Left renal cortex interstitium (tissue), 4 donors: ENCODE measurements at regions not wholly inside any gene's neighbourhood (a gene's known extent, or its start where the extent isn't known, plus 50 kb on each side); places are given as distances from the start of the nearest gene placed in this dataset.

Source experiments
- DNase-seq, 4 donors: peaks; one replicate each; pipeline ENCODE4 v3.0.0-alpha.2; 2013; ENCODE audit warnings: low read depth in 4 of 4, low spot score in 2 of 4, missing footprints in 1 of 4

- no peak for DNase-seq
Observed at GRCh38 chr1:114342376-114342775, 168.6 kb downstream of the TRIM33 start.

GRCh38 chr1:114341856-114342255, 169.1 kb downstream of the TRIM33 start:
- DNase-seq, result no peak

- no peak for DNase-seq
Observed at GRCh38 chr1:114341299-114341698, 169.7 kb downstream of the TRIM33 start.

- DNase-seq, result no peak
Observed at GRCh38 chr1:114340892-114341291, 170.1 kb downstream of the TRIM33 start.

GRCh38 chr1:114339379-114339778, 171.6 kb downstream of the TRIM33 start:
- no peak for DNase-seq

GRCh38 chr1:114338191-114338890, 172.7 kb downstream of the TRIM33 start:
- no peak for DNase-seq

GRCh38 chr1:114337417-114337816, 173.6 kb downstream of the TRIM33 start:
- DNase-seq, result no peak

- DNase-seq, result no peak
Observed at GRCh38 chr1:114336360-114336759, 174.6 kb downstream of the TRIM33 start.

GRCh38 chr1:114335273-114335672, 175.7 kb downstream of the TRIM33 start:
- DNase-seq, result no peak

- DNase-seq, result no peak
Observed at GRCh38 chr1:114334297-114334696, 176.7 kb downstream of the TRIM33 start.

- DNase-seq, result no peak
Observed at GRCh38 chr1:114333690-114334089, 177.3 kb downstream of the TRIM33 start.

- DNase-seq, result no peak
Observed at GRCh38 chr1:114331936-114332335, 178.3 kb upstream of the SYT6 start.

- DNase-seq, result no peak
Observed at GRCh38 chr1:114330451-114330983, 176.8 kb upstream of the SYT6 start.

GRCh38 chr1:114328361-114328904, 174.8 kb upstream of the SYT6 start:
- no peak for DNase-seq

GRCh38 chr1:114324662-114324965, 170.9 kb upstream of the SYT6 start:
- no peak for DNase-seq

GRCh38 chr1:114323959-114324661, 170.4 kb upstream of the SYT6 start:
- peak in 1 of 4 donors; percentile 50 for DNase-seq

GRCh38 chr1:114322734-114323133, 169.1 kb upstream of the SYT6 start:
- no peak for DNase-seq

- no peak for DNase-seq
Observed at GRCh38 chr1:114322207-114322606, 168.5 kb upstream of the SYT6 start.

- no peak for DNase-seq
Observed at GRCh38 chr1:114320586-114320985, 166.9 kb upstream of the SYT6 start.

GRCh38 chr1:114319418-114319817, 165.7 kb upstream of the SYT6 start:
- DNase-seq, result no peak

- DNase-seq, result no peak
Observed at GRCh38 chr1:114318961-114319360, 165.3 kb upstream of the SYT6 start.

GRCh38 chr1:114316204-114316603, 162.5 kb upstream of the SYT6 start:
- DNase-seq, result no peak
